D721Med (cell line): ENCODE measurements at regions not wholly inside any gene's neighbourhood (a gene's known extent, or its start where the extent isn't known, plus 50 kb on each side); places are given as distances from the start of the nearest gene placed in this dataset.
"Not testable (repeated sequence)": the region's sequence is repeated elsewhere in the genome, so short reads cannot be mapped to it uniquely, and the experiment has no call there.

Experiments
- DNase-seq: peaks from one replicate; pipeline ENCODE4 v3.0.0; 2011; ENCODE audit warnings: low spot score; ENCODE audit not compliant: insufficient read length
- FAIRE-seq: peaks from 2 replicates; lab custom pipeline; 2011; peaks lifted over from hg19 to GRCh38; lab: Jason Lieb, UNC
- CTCF ChIP-seq: IDR thresholded peaks from 2 replicates; pipeline ENCODE4 v1.5.1; 2012; ENCODE audit warnings: mild to moderate bottlenecking, control low read depth; ENCODE audit not compliant: insufficient read depth; ENCODE audit errors: missing control alignments

- FAIRE-seq, result no peak
- peak; percentile 28 for DNase-seq
- TF ChIP-seq CTCF, result no peak
These were observed 880.5 kb upstream of the DEFB115 start for GRCh38 chr20:30376767-30377658.

GRCh38 chr20:30378317-30378716, 879.1 kb upstream of the DEFB115 start:
- DNase-seq, FAIRE-seq: not testable (repeated sequence)

- DNase-seq, FAIRE-seq: not testable (repeated sequence)
These were observed 878.7 kb upstream of the DEFB115 start for GRCh38 chr20:30378721-30379120.

GRCh38 chr20:30384841-30385240, 872.6 kb upstream of the DEFB115 start:
- FAIRE-seq, DNase-seq: not testable (repeated sequence)

- FAIRE-seq, DNase-seq: not testable (repeated sequence)
These were observed 871.4 kb upstream of the DEFB115 start for GRCh38 chr20:30386099-30386498.

GRCh38 chr20:30387823-30388222, 869.6 kb upstream of the DEFB115 start:
- not testable (repeated sequence) for FAIRE-seq

GRCh38 chr20:30393523-30393922, 863.9 kb upstream of the DEFB115 start:
- FAIRE-seq, result not testable (repeated sequence)

More at GRCh38 chr20:30387823-30388222, 869.6 kb upstream of the DEFB115 start:
- DNase-seq, result not testable (repeated sequence)

GRCh38 chr20:30397111-30397510, 860.4 kb upstream of the DEFB115 start:
- FAIRE-seq, result not testable (repeated sequence)

More at GRCh38 chr20:30393523-30393922, 863.9 kb upstream of the DEFB115 start:
- not testable (repeated sequence) for DNase-seq

GRCh38 chr20:30405061-30405460, 852.4 kb upstream of the DEFB115 start:
- not testable (repeated sequence) for DNase-seq, FAIRE-seq

More at GRCh38 chr20:30397111-30397510, 860.4 kb upstream of the DEFB115 start:
- not testable (repeated sequence) for DNase-seq

GRCh38 chr20:30405585-30405984, 851.9 kb upstream of the DEFB115 start:
- not testable (repeated sequence) for FAIRE-seq, DNase-seq

- not testable (repeated sequence) for DNase-seq, FAIRE-seq
These were observed 851.1 kb upstream of the DEFB115 start for GRCh38 chr20:30406370-30406769.

GRCh38 chr20:30412972-30413371, 844.5 kb upstream of the DEFB115 start:
- DNase-seq (no peak), FAIRE-seq (no peak)
- TF ChIP-seq CTCF, result no peak

- DNase-seq, FAIRE-seq: not testable (repeated sequence)
These were observed 840.1 kb upstream of the DEFB115 start for GRCh38 chr20:30417387-30417786.

GRCh38 chr20:30418378-30418777, 839.1 kb upstream of the DEFB115 start:
- not testable (repeated sequence) for DNase-seq, FAIRE-seq
